ENCODE measurements at regions not wholly inside any gene's neighbourhood (a gene's known extent, or its start where the extent isn't known, plus 50 kb on each side); places are given as distances from the start of the nearest gene placed in this dataset.

DNA sequence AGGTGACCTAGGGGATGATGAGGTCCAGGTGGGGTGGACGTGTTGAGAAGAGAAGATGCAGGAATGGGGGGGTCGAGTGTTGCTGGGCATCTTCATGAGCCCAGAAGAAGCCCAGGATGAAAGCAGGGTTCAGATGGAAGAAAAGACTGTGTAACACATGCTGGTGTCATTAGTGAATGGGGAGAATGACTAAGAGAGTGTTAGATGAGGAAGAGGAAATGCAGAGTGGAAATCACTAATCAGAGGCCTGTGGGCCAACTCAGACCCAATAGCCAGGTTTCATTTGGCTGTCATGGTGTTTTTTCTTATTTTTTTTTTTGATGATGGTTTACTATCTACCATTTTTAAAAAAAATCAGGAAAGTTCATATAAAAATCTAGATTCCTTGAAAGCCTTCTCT lies 180.8 kb upstream of the CAMK1G start:
- 70% methylated on average over 2 of the region's 2 CpGs for WGBS
- intact Hi-C loops (cut with DNase I): no loop called here
- DNase-seq (ENCODE audit: extremely low spot score): no peak
- H3K36me3 ChIP-seq: no peaks in the 10 kb centered on the region
- peaks cover 0 to 13% (median 0%) of the 10 kb centered on the region in 4 donors for H3K27me3 ChIP-seq
- H3K27ac ChIP-seq (replicated peaks in 1 of 4): no peak overlapping the region
- H3K4me1 ChIP-seq: peaks cover 0 to 5% (median 0%) of the 10 kb centered on the region in 4 donors
- no peaks in the 10 kb centered on the region for H3K9me3 ChIP-seq
- TF ChIP-seq EP300 (IDR thresholded peaks at IDR 0.05) (no peak), POLR2A (IDR thresholded peaks at IDR 0.05; ENCODE audit: low read depth) (no peak)
- TF ChIP-seq, protein P1, sequence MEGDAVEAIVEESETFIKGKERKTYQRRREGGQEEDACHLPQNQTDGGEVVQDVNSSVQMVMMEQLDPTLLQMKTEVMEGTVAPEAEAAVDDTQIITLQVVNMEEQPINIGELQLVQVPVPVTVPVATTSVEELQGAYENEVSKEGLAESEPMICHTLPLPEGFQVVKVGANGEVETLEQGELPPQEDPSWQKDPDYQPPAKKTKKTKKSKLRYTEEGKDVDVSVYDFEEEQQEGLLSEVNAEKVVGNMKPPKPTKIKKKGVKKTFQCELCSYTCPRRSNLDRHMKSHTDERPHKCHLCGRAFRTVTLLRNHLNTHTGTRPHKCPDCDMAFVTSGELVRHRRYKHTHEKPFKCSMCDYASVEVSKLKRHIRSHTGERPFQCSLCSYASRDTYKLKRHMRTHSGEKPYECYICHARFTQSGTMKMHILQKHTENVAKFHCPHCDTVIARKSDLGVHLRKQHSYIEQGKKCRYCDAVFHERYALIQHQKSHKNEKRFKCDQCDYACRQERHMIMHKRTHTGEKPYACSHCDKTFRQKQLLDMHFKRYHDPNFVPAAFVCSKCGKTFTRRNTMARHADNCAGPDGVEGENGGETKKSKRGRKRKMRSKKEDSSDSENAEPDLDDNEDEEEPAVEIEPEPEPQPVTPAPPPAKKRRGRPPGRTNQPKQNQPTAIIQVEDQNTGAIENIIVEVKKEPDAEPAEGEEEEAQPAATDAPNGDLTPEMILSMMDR (IDR thresholded peaks at IDR 0.05): no peak
- H3K4me3 ChIP-seq: no peak overlapping the region

DNA sequence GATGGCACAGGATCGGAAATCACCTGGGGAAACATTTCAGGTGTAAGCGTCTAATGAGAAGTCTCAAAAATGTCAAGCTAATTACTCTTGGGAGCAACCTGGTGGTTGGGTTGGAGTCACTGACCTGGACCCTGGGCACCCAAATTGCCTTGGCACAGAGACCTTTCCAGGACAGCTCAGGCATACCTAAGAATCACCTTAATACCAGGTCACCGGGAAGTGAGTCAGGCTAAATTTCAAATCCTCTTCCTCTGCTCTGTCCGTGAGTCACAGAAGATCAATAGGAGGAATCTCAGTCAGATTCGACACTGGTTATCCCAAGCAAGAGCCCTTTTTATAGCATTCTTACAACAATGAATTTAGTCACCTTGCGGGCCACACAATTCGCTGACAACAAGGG lies 179.6 kb upstream of the CAMK1G start:
- intact Hi-C loops (cut with DNase I): no loop called here
- DNase-seq (ENCODE audit: extremely low spot score): no peak
- H3K4me1 ChIP-seq: peaks cover 0 to under 1% (median 0%) of the 10 kb centered on the region in 4 donors
- 81% methylated on average over 7 of the region's 7 CpGs for WGBS
- H3K4me3 ChIP-seq: no peak overlapping the region
- peaks cover 0 to 13% (median 0%) of the 10 kb centered on the region in 4 donors for H3K27me3 ChIP-seq
- H3K27ac ChIP-seq (replicated peaks in 1 of 4): no peak overlapping the region
- H3K9me3 ChIP-seq: no peaks in the 10 kb centered on the region
- H3K36me3 ChIP-seq: no peaks in the 10 kb centered on the region
- TF ChIP-seq, protein P1 (IDR thresholded peaks at IDR 0.05): no peak
- TF ChIP-seq EP300 (IDR thresholded peaks at IDR 0.05) (no peak), POLR2A (IDR thresholded peaks at IDR 0.05; ENCODE audit: low read depth) (no peak), POLR2AphosphoS5 (IDR thresholded peaks at IDR 0.05) (no peak)

DNA sequence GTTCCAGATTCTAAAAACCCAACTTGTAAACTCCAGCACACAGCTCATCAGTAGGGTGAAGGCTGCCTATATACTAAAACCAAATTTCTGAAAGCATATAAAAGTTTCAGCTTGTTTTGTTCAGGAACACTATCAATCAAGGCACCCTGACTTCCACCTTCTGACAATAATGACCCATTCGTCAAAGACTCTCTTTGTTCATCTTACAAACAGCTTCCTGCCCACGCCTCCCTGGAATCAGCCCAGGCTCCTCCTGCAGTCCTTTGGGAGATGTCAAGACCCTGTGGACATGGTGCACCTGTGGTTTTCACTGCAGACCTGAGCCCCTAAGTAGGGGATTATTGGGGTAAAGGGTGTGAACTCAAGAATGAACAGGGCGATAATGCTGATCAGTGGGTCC lies 178.9 kb upstream of the CAMK1G start:
- TF ChIP-seq, protein P1 (IDR thresholded peaks at IDR 0.05): no peak
- TF ChIP-seq EP300 (IDR thresholded peaks at IDR 0.05): no peak
- no peak for TF ChIP-seq POLR2AphosphoS5 (IDR thresholded peaks at IDR 0.05)
- no peak for TF ChIP-seq POLR2A (IDR thresholded peaks at IDR 0.05; ENCODE audit: low read depth)
- intact Hi-C loops (cut with DNase I): no loop called here
- Histone ChIP-seq H3K36me3 (no peaks in the 10 kb centered on the region), H3K4me1 (no peaks in the 10 kb centered on the region), H3K9me3 (no peaks in the 10 kb centered on the region), H3K27ac (replicated peaks in 1 of 4) (no peak overlapping the region), H3K4me3 (no peak overlapping the region), H3K27me3 (peaks cover 0 to 13% (median 0%) of the 10 kb centered on the region in 4 donors)
- DNase-seq (ENCODE audit: extremely low spot score): no peak
- WGBS: 37% methylated on average over 3 of the region's 3 CpGs

DNA sequence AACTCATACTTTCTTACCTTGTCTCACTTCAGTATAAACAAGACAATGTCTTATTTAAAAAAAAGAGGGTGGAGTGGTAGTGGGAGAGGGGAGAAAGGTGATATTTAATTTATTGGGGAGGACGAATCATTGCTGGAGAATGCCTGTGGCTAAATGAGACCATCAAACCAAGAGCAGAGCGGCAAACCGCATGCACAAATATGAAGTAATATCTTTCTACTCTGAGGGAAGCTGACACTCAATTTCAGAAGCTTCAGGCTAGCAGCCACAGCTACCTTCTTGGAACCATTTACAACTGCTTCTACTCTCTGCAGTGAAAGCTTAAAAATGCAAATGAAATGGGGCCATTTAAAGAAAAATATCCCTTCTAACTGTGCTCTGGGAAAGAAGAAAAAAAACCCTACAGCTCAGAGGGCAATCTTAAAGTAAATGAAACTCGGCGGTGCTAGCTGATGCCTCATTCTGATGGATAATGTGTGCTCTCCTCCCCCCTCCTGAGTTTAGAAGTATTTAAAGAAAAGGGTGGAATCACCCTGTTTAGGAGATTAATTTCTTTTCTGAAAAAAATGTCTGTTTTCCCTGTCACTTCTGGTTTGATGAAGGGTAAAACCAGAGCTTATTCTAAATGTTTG lies 178.2 kb upstream of the CAMK1G start:
- Histone ChIP-seq H3K4me1 (no peaks in the 10 kb centered on the region), H3K36me3 (no peaks in the 10 kb centered on the region), H3K4me3 (no peak overlapping the region), H3K27ac (replicated peaks in 1 of 4) (no peak overlapping the region), H3K27me3 (peaks cover 0 to 9% (median 0%) of the 10 kb centered on the region in 4 donors), H3K9me3 (no peaks in the 10 kb centered on the region)
- 34% methylated on average over 5 of the region's 5 CpGs for WGBS
- DNase-seq (ENCODE audit: extremely low spot score): no peak
- intact Hi-C loops (cut with DNase I): no loop called here
- TF ChIP-seq POLR2A (IDR thresholded peaks at IDR 0.05; ENCODE audit: low read depth) (no peak), EP300 (IDR thresholded peaks at IDR 0.05) (no peak), POLR2AphosphoS5 (IDR thresholded peaks at IDR 0.05) (no peak)
- TF ChIP-seq, protein P1 (IDR thresholded peaks at IDR 0.05): no peak

DNA sequence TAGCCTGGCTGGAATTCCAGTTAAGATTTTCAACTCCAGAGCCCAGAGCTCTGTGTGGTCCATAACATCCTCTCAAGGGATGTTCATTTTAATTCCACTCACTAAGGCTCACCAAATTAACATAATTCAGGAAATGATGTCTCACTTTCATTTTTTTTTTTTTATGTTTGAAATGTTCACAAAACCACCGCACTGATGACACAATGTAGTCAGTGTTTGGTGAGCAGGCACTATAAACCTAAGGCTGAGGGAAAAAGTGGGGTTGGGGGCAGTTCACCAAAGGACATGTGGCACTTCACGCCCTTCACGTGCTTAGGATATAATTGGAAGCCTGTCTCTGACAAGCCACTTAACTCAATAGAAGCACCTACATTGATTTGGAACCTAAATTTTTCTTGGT lies 177.3 kb upstream of the CAMK1G start:
- no peaks in the 10 kb centered on the region for H3K36me3 ChIP-seq
- H3K27me3 ChIP-seq: peaks cover 0 to 5% (median 0%) of the 10 kb centered on the region in 4 donors
- TF ChIP-seq POLR2AphosphoS5 (IDR thresholded peaks at IDR 0.05) (no peak), POLR2A (IDR thresholded peaks at IDR 0.05; ENCODE audit: low read depth) (no peak), EP300 (IDR thresholded peaks at IDR 0.05) (no peak)
- TF ChIP-seq, protein P1 (IDR thresholded peaks at IDR 0.05): no peak
- H3K27ac ChIP-seq (replicated peaks in 1 of 4): no peak overlapping the region
- H3K4me3 ChIP-seq: no peak overlapping the region
- DNase-seq (ENCODE audit: extremely low spot score): no peak
- peaks cover 0 to 2% (median under 1%) of the 10 kb centered on the region in 4 donors for H3K4me1 ChIP-seq
- intact Hi-C loops (cut with DNase I): no loop called here
- WGBS: 63% methylated on average over 3 of the region's 3 CpGs
- no peaks in the 10 kb centered on the region for H3K9me3 ChIP-seq
